ENCODE measurements at regions not wholly inside any gene's neighbourhood (a gene's known extent, or its start where the extent isn't known, plus 50 kb on each side); places are given as distances from the start of the nearest gene placed in this dataset.
"Not testable (repeated sequence)": the region's sequence is repeated elsewhere in the genome, so short reads cannot be mapped to it uniquely, and the experiment has no call there.

- no peak for DNase-seq
Measured at GRCh38 chr1:242811092-242811840, 286.8 kb upstream of the PLD5 start.

GRCh38 chr1:242806324-242806723 is 281.8 kb upstream of the PLD5 start:
- DNase-seq: no peak

GRCh38 chr1:242805360-242805759 is 280.9 kb upstream of the PLD5 start:
- DNase-seq: not testable (repeated sequence)

- no peak for DNase-seq
Measured at GRCh38 chr1:242802973-242803372, 278.5 kb upstream of the PLD5 start.

GRCh38 chr1:242800521-242800920 is 276.0 kb upstream of the PLD5 start:
- DNase-seq: no peak

- no peak for DNase-seq
Measured at GRCh38 chr1:242797856-242798255, 273.4 kb upstream of the PLD5 start.

GRCh38 chr1:242788771-242789170 is 264.3 kb upstream of the PLD5 start:
- DNase-seq: no peak

- no peak for DNase-seq
Measured at GRCh38 chr1:242787968-242788367, 263.5 kb upstream of the PLD5 start.

GRCh38 chr1:242784807-242785206 is 260.3 kb upstream of the PLD5 start:
- DNase-seq: no peak

GRCh38 chr1:242784084-242784483 is 259.6 kb upstream of the PLD5 start:
- no peak for DNase-seq

GRCh38 chr1:242774256-242774655 is 249.8 kb upstream of the PLD5 start:
- no peak for DNase-seq

GRCh38 chr1:242770366-242770765 is 245.9 kb upstream of the PLD5 start:
- DNase-seq: no peak

GRCh38 chr1:242764161-242764560 is 239.7 kb upstream of the PLD5 start:
- no peak for DNase-seq

- DNase-seq: no peak
Measured at GRCh38 chr1:242761556-242761955, 237.1 kb upstream of the PLD5 start.

- no peak for DNase-seq
Measured at GRCh38 chr1:242754926-242755325, 230.4 kb upstream of the PLD5 start.

GRCh38 chr1:242754125-242754524 is 229.6 kb upstream of the PLD5 start:
- DNase-seq: no peak

- DNase-seq: no peak
Measured at GRCh38 chr1:242747233-242747632, 222.7 kb upstream of the PLD5 start.

GRCh38 chr1:242745079-242745478 is 220.6 kb upstream of the PLD5 start:
- DNase-seq: no peak

GRCh38 chr1:242743983-242744780 is 219.7 kb upstream of the PLD5 start:
- no peak for DNase-seq

GRCh38 chr1:242738702-242739645 is 214.5 kb upstream of the PLD5 start:
- DNase-seq: no peak

GRCh38 chr1:242736611-242737010 is 212.1 kb upstream of the PLD5 start:
- no peak for DNase-seq

GRCh38 chr1:242735323-242735722 is 210.8 kb upstream of the PLD5 start:
- DNase-seq: no peak

GRCh38 chr1:242731446-242731845 is 206.9 kb upstream of the PLD5 start:
- DNase-seq: no peak

All from stimulated activated CD4-positive, alpha-beta T cell treated with anti-CD3 and anti-CD28 coated beads, Interleukin-15, amount 100 ng/mL, for 24 hours (primary cell).